Activated CD8-positive, alpha-beta T cell treated with anti-CD3 and anti-CD28 coated beads for 36 hours (primary cell): ENCODE measurements at regions not wholly inside any gene's neighbourhood (a gene's known extent, or its start where the extent isn't known, plus 50 kb on each side); places are given as distances from the start of the nearest gene placed in this dataset.

ENCODE experiments used
- ATAC-seq: fragments of 200-7000 bp; cut with Tn5 transposase; one replicate; pipeline ENCODE4 v1.10.0; 2021; ENCODE audit warnings: mild to moderate bottlenecking, moderate library complexity
- CTCF ChIA-PET: fragments of 350-600 bp; sonication (Branson Sonifier 250); formaldehyde crosslinking; loops from one replicate; lab custom pipeline; 2021; ENCODE audit warnings: antibody characterized with exemption; lab: Charles Lee
- POLR2A ChIA-PET: fragments of 350-600 bp; sonication (Branson Sonifier 250); formaldehyde crosslinking; loops from one replicate; lab custom pipeline; 2021; ENCODE audit warnings: antibody characterized with exemption; lab: Charles Lee
- DNase-seq: peaks from one replicate; pipeline ENCODE4 v3.0.0-alpha.2; 2020
- H3K27ac Mint-ChIP-seq: one replicate; pipeline ENCODE4 v1.8.0; 2021; ENCODE audit warnings: mild to moderate bottlenecking, mixed read lengths
- H3K27me3 Mint-ChIP-seq: one replicate; pipeline ENCODE4 v1.8.0; 2021; ENCODE audit warnings: mixed read lengths
- H3K36me3 Mint-ChIP-seq: one replicate; pipeline ENCODE4 v1.8.0; 2021; ENCODE audit warnings: low read depth, mixed read lengths
- H3K4me1 Mint-ChIP-seq: one replicate; pipeline ENCODE4 v1.8.0; 2021; ENCODE audit warnings: low read depth, mixed read lengths
- H3K4me3 Mint-ChIP-seq: one replicate; pipeline ENCODE4 v1.8.0; 2021; ENCODE audit warnings: mild to moderate bottlenecking, moderate library complexity, mixed read lengths
- H3K9me3 Mint-ChIP-seq: one replicate; pipeline ENCODE4 v1.8.0; 2021; ENCODE audit warnings: mixed read lengths
- intact Hi-C: fragments of 100-400 bp; cut with micrococcal nuclease; formaldehyde crosslinking; loops from one replicate; pipeline ENCODE4 v1.10.0; 2022
- TF ChIP-seq, protein P1 (sequence below): fragments of 200-600 bp; IDR thresholded peaks from one replicate; pipeline ENCODE4 v1.8.0; 2022; ENCODE audit warnings: antibody characterized with exemption, mild to moderate bottlenecking

DNA sequence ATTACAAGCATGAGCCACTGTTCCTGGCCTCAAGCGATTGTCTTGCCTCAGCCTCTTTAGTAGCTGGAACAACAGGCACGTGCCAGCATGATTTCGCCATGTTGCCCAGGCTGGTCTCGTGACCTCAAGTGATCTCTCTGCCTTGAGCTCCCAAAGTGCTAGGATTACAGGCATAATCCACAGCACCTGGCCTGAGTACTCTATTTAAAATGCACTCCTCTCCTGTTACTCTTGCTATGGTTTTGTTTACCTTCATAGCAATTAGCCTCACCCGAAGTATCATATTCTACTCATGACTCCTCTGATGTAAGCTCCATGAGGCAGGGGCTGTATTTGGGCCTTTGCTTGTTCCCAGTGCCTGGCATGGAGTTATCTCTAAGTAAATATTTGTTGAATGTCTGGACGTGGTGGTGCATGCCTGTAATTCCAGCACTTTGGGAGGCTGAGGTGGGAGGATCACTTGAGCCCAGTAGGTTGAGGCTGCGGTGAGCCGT is 92.5 kb upstream of the SLC34A2 start:
- DNase-seq (no peak), ATAC-seq (no peak)
- Mint-ChIP-seq H3K4me1 (no peaks in the 10 kb centered on the region), H3K27me3 (no peaks in the 10 kb centered on the region), H3K27ac (no peak overlapping the region), H3K36me3 (no peaks in the 10 kb centered on the region), H3K9me3 (no peaks in the 10 kb centered on the region), H3K4me3 (no peak overlapping the region)
- TF ChIP-seq, protein P1, sequence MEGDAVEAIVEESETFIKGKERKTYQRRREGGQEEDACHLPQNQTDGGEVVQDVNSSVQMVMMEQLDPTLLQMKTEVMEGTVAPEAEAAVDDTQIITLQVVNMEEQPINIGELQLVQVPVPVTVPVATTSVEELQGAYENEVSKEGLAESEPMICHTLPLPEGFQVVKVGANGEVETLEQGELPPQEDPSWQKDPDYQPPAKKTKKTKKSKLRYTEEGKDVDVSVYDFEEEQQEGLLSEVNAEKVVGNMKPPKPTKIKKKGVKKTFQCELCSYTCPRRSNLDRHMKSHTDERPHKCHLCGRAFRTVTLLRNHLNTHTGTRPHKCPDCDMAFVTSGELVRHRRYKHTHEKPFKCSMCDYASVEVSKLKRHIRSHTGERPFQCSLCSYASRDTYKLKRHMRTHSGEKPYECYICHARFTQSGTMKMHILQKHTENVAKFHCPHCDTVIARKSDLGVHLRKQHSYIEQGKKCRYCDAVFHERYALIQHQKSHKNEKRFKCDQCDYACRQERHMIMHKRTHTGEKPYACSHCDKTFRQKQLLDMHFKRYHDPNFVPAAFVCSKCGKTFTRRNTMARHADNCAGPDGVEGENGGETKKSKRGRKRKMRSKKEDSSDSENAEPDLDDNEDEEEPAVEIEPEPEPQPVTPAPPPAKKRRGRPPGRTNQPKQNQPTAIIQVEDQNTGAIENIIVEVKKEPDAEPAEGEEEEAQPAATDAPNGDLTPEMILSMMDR: no peak
- intact Hi-C loops: no loop called here
- ChIA-PET CTCF (no interaction called here), POLR2A (interaction anchor here (0.5 kb wide), 1 partner anchor 116 kb away, joined by 3 read pairs; no protein-coding TSS in a partner anchor)

DNA sequence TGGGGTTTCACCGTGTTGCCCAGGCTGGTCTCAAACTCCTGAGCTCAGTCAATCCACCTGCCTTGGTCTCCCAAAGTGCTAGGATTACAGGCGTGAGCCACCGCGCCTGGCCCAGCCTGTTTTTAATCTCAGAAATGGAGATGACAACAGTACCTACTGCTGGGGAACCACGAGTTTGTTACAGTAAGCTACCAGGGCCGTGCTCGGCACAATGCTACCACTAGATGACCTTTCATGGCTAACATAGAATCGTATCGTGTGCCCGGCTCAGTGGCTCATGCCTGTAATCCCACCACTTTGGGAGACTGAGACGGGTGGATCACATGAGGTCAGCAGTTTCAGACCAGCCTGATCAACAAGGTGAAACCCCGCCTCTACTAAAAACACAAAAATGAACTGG is 90.8 kb upstream of the SLC34A2 start:
- Mint-ChIP-seq H3K4me1 (no peaks in the 10 kb centered on the region), H3K36me3 (no peaks in the 10 kb centered on the region), H3K27me3 (no peaks in the 10 kb centered on the region), H3K27ac (no peak overlapping the region), H3K4me3 (no peak overlapping the region), H3K9me3 (no peaks in the 10 kb centered on the region)
- DNase-seq: no peak
- no peak for ATAC-seq
- CTCF ChIA-PET: no interaction called here
- TF ChIP-seq, protein P1: no peak
- POLR2A ChIA-PET: no interaction called here
- intact Hi-C loops: no loop called here

DNA sequence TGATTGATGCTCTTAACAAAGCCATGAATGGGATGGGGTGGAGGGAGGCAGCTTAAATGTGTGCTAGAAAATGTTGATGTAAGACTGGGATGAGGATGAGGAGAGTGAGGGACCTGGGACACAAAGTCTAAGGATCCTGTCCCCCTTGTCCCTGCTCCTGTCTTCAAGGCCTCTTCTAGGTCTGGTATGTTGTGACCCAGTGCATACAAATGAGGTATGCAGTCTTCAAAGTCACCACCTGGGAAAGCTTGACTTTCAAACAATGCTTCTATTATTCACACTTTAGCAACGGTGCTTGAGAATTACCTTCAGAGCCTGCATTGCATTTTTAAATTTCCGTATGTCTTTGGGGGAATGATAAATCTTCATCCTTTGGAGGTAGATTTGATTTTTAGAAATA is 88.4 kb upstream of the SLC34A2 start:
- TF ChIP-seq, protein P1: no peak
- Mint-ChIP-seq H3K4me3 (no peak overlapping the region), H3K36me3 (no peaks in the 10 kb centered on the region), H3K4me1 (no peaks in the 10 kb centered on the region), H3K9me3 (no peaks in the 10 kb centered on the region), H3K27ac (no peak overlapping the region), H3K27me3 (no peaks in the 10 kb centered on the region)
- ATAC-seq: no peak
- DNase-seq: no peak
- ChIA-PET CTCF (no interaction called here), POLR2A (no interaction called here)
- intact Hi-C loops: no loop called here

DNA sequence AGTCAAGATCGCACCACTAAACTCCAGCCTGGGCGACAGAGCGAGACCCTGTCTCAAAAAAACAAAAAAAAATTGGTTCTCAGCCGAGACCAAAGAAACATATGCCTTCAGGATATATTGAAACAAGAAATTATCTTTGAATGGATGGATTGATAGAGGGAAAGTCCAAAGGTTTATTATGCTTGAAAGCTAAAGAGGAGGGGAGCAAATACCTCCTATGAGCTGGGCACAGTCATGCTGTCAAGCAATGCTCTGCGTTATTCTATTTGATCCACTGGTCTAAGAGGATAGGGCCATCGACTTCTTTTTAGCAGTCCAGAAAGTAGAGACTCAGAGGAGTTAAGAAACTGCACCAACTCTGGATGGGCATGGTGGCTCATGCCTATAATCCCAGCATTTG is 85.9 kb upstream of the SLC34A2 start:
- H3K4me1 Mint-ChIP-seq: no peaks in the 10 kb centered on the region
- TF ChIP-seq, protein P1: no peak
- no peak overlapping the region for H3K4me3 Mint-ChIP-seq
- no peaks in the 10 kb centered on the region for H3K36me3 Mint-ChIP-seq
- H3K27me3 Mint-ChIP-seq: no peaks in the 10 kb centered on the region
- ATAC-seq (no peak), DNase-seq (no peak)
- H3K27ac Mint-ChIP-seq: no peak overlapping the region
- ChIA-PET CTCF (no interaction called here), POLR2A (no interaction called here)
- no peaks in the 10 kb centered on the region for H3K9me3 Mint-ChIP-seq
- intact Hi-C loops: no loop called here

DNA sequence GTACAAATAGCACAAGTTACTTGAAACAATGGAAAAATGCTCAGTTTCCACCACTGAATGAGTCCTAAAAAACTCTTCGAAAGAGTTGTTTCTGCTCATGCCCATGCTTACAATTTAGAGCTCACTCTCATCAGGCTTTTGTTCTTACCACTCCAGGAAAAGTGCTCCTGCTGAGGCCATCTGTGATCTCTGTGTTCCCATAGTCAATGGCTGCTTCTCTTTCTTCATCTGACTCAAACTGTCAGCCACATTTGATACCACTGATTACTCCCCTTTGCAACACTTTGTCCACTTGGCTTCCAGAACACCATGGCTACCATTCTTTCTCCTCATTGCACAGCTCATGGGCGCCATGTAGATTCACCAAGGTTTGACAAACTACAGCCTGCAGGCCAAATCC is 80.0 kb upstream of the SLC34A2 start:
- POLR2A ChIA-PET: no interaction called here
- Mint-ChIP-seq H3K4me1 (no peaks in the 10 kb centered on the region), H3K36me3 (no peaks in the 10 kb centered on the region), H3K9me3 (no peaks in the 10 kb centered on the region), H3K27me3 (no peaks in the 10 kb centered on the region), H3K27ac (no peak overlapping the region), H3K4me3 (no peak overlapping the region)
- CTCF ChIA-PET: no interaction called here
- intact Hi-C loops: no loop called here
- DNase-seq (no peak), ATAC-seq (no peak)
- TF ChIP-seq, protein P1: no peak
